ENCODE measurements at regions not wholly inside any gene's neighbourhood (a gene's known extent, or its start where the extent isn't known, plus 50 kb on each side); places are given as distances from the start of the nearest gene placed in this dataset.

DNA sequence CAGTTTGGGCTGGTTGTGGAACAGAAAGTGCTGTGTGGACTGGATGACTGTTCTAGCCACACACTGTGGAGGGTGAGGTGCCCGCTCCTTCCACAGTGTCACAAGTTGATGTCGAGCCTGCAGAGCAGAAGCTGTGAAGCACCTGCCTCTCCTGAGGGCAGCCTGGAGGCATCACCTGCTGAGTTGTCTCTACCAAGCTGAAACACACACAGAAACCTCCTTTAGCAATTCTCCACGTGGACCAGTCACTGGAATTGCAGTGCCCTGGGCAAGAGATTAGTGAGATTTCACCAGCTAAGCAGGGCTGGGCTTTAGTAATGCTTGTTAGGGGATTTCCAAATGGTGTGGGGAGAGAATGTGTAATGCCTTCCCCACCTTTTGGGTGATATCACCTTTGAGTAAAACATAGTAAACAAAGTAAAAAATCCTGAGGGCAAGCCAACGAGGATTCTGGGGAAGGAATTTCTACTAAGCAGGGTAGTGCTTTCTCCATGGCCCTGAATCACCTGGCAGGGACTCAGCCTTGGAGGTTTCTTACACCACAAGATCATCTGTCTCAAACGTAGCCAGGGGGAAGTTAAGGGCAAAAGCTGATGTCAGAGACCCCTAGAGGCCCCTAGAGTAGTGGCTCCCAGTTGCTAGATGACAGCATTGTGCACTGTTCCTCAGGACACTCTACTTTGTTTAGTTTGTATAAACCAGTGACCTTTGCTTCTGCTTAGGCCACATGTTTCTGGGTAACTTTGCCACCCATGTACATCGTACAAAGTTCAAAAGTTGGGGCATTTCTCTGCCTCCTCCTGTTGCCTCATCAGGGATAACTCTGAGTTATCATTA is 233.1 kb upstream of the IGFBP3 start:
- Histone ChIP-seq H3K79me2 (ENCODE audit: insufficient read depth, low read length) (no peaks in the 10 kb centered on the region), H3K36me3 (ENCODE audit: control insufficient read depth in 1 of 2, insufficient read depth in 2 of 2, low read length in 2 of 2) (no peaks in the 10 kb centered on the region), H4K20me1 (ENCODE audit: insufficient read depth) (no peaks in the 10 kb centered on the region), H3K4me3 (replicated peaks in 1 of 2; ENCODE audit: low read depth in 1 of 2, low read length in 2 of 2) (no peak overlapping the region), H3K27me3 (ENCODE audit: insufficient read depth, low read length) (no peaks in the 10 kb centered on the region), H3K9me2 (ENCODE audit: insufficient read depth) (no peaks in the 10 kb centered on the region), H3K9ac (ENCODE audit: low read length) (no peak overlapping the region), H2AFZ (ENCODE audit: low read depth, low read length, poor library complexity, severe bottlenecking) (no peak overlapping the region), H3K27ac (ENCODE audit: low read depth, low read length) (no peak overlapping the region), H3K4me1 (ENCODE audit: control insufficient read depth in 1 of 2, insufficient read depth in 2 of 2, low read length in 2 of 2) (no peaks in the 10 kb centered on the region), H3K4me2 (ENCODE audit: low read length) (no peak overlapping the region), H3K9me3 (ENCODE audit: control insufficient read depth in 1 of 2, insufficient read depth in 1 of 2, low read depth in 1 of 2, low read length in 2 of 2) (no peaks in the 10 kb centered on the region)
- no peak for TF ChIP-seq ELF1 (IDR thresholded peaks at IDR 0.05; ENCODE audit: borderline replicate concordance, low read depth)
- TF ChIP-seq, protein P1, sequence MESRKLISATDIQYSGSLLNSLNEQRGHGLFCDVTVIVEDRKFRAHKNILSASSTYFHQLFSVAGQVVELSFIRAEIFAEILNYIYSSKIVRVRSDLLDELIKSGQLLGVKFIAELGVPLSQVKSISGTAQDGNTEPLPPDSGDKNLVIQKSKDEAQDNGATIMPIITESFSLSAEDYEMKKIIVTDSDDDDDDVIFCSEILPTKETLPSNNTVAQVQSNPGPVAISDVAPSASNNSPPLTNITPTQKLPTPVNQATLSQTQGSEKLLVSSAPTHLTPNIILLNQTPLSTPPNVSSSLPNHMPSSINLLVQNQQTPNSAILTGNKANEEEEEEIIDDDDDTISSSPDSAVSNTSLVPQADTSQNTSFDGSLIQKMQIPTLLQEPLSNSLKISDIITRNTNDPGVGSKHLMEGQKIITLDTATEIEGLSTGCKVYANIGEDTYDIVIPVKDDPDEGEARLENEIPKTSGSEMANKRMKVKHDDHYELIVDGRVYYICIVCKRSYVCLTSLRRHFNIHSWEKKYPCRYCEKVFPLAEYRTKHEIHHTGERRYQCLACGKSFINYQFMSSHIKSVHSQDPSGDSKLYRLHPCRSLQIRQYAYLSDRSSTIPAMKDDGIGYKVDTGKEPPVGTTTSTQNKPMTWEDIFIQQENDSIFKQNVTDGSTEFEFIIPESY (IDR thresholded peaks at IDR 0.05; ENCODE audit: extremely low read depth, insufficient replicate concordance, low read length): no peak
- TF ChIP-seq, protein P2, sequence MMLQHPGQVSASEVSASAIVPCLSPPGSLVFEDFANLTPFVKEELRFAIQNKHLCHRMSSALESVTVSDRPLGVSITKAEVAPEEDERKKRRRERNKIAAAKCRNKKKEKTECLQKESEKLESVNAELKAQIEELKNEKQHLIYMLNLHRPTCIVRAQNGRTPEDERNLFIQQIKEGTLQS (IDR thresholded peaks at IDR 0.05): no peak
- TF ChIP-seq FOSL1 (IDR thresholded peaks at IDR 0.05; ENCODE audit: low read depth): no peak
- TF ChIP-seq EGR1 (IDR thresholded peaks at IDR 0.05; ENCODE audit: low read depth): no peak
- TF ChIP-seq POLR2A (IDR thresholded peaks at IDR 0.05; ENCODE audit: borderline replicate concordance, extremely low read depth, insufficient read depth, insufficient read length): no peak
- TF ChIP-seq, protein P3, sequence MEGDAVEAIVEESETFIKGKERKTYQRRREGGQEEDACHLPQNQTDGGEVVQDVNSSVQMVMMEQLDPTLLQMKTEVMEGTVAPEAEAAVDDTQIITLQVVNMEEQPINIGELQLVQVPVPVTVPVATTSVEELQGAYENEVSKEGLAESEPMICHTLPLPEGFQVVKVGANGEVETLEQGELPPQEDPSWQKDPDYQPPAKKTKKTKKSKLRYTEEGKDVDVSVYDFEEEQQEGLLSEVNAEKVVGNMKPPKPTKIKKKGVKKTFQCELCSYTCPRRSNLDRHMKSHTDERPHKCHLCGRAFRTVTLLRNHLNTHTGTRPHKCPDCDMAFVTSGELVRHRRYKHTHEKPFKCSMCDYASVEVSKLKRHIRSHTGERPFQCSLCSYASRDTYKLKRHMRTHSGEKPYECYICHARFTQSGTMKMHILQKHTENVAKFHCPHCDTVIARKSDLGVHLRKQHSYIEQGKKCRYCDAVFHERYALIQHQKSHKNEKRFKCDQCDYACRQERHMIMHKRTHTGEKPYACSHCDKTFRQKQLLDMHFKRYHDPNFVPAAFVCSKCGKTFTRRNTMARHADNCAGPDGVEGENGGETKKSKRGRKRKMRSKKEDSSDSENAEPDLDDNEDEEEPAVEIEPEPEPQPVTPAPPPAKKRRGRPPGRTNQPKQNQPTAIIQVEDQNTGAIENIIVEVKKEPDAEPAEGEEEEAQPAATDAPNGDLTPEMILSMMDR (IDR thresholded peaks at IDR 0.05 in 2 of 3, conservative IDR thresholded peaks at IDR 0.05 in 1 of 3; ENCODE audit: borderline replicate concordance in 1 of 3, insufficient read depth in 1 of 3, low read depth in 2 of 3, low read length in 2 of 3): no peak
- no peak for TF ChIP-seq YY1 (IDR thresholded peaks at IDR 0.05; ENCODE audit: extremely low read depth, insufficient replicate concordance, low read depth, low read length)
- no peak for TF ChIP-seq JUND (IDR thresholded peaks at IDR 0.05)
- no peak for TF ChIP-seq EZH2 (IDR thresholded peaks at IDR 0.05)
- no peak for TF ChIP-seq CBX3 (IDR thresholded peaks at IDR 0.05; ENCODE audit: low read depth)
- TF ChIP-seq RAD21 (IDR thresholded peaks at IDR 0.05; ENCODE audit: low read depth): no peak
- no peak for TF ChIP-seq SP1 (IDR thresholded peaks at IDR 0.05; ENCODE audit: low read depth)
- TF ChIP-seq CEBPB (IDR thresholded peaks at IDR 0.05; ENCODE audit: low read depth): no peak
- ChIA-PET RAD21 (ENCODE audit: low non-redundant PET in 1 of 2, low total read pairs in 2 of 2, uncharacterized antibody in 2 of 2, unreplicated experiment in 2 of 2) (no interaction called here), CTCF (no interaction called here), POLR2A (no interaction called here)
- DNase-seq (ENCODE audit: low read depth, low spot score) (no peak), ATAC-seq (no peak)
- intact Hi-C loops (cut with micrococcal nuclease): loop anchor here (10.0 kb wide), 1 partner anchor 1031 kb away; no protein-coding TSS in a partner anchor
- BruUV-seq (replicated peaks): no TSS peak
